Kidney capillary endothelial cell (primary cell): ENCODE measurements at regions not wholly inside any gene's neighbourhood (a gene's known extent, or its start where the extent isn't known, plus 50 kb on each side); places are given as distances from the start of the nearest gene placed in this dataset.

Experiments used
- DNase-seq: peaks from one replicate; pipeline ENCODE4 v3.0.0-alpha.2; 2018; ENCODE audit warnings: low spot score

DNA sequence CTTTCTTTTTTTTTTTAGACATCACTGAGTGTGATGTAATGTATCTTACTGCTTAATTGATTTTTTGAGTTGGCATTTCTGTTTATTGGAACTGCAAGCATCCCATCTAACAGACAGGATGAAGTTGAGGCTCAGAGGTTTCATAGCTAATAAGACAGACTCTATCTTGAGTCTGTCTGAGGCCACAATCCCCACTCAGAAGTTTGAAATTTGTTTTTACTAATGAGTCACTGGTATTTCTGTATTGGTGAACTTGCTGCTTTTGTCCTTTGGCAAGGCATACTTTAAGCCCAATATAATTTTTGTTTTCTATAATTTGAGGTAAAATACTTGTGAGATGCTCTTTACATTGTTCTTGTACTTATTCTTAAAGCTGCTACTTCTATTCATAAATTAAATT, 491.2 kb downstream of the PSAT1 start:
- no peak for DNase-seq

DNA sequence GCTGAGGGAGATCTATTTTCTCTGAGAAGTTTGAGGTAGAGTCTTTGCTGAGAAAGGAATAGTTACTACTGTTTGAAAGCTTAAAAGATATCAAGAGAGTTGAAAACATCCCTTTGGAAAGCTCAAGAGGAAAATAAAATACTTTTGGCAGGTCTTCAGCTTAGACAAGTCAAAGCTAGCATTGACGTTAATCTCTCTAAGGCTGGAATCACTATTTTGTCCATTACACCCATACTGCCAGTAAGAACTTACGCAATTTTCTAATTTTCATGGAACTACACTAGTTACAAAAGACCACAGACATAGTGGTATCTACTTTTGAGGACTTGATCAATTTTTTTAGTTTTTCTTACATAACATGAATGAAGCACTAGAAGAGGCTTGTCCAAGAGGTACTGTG, 494.9 kb downstream of the PSAT1 start:
- no peak for DNase-seq

DNA sequence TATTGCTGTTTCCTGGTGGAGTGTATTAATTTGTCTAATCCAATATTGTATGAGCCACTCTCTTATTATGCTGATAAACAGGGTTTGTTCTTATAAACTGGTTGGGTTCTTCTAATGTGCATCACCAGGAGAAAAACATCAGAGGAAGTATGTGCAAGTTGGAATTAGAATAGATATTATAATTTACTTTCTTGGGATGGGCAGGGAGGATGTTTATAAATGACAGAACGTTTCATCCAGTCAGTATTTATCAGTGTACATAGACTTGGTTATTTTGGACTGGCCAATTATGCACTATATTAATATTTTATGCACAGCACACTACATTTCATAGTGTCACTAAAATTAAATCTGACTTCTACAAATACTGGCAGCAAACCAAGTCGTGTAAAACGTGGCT, 495.8 kb downstream of the PSAT1 start:
- no peak for DNase-seq

DNA sequence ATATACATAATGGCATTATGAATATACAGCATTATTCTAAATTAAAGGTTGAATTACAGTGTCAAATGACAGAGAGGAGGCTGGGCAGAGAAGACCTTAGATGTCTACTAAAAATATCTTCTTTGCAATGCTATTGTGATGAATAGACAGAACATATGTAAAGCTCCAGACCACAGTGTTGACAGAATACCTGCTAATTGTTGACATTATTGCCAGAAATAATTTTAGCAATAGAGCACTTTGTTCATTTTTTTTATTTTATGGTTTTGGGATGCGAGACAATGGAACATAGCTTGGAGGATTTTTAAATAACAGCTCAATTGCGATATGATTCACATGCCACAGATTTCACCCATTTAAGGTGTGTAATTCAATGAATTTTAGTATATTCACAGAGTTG, 508.8 kb downstream of the PSAT1 start:
- DNase-seq, result no peak

DNA sequence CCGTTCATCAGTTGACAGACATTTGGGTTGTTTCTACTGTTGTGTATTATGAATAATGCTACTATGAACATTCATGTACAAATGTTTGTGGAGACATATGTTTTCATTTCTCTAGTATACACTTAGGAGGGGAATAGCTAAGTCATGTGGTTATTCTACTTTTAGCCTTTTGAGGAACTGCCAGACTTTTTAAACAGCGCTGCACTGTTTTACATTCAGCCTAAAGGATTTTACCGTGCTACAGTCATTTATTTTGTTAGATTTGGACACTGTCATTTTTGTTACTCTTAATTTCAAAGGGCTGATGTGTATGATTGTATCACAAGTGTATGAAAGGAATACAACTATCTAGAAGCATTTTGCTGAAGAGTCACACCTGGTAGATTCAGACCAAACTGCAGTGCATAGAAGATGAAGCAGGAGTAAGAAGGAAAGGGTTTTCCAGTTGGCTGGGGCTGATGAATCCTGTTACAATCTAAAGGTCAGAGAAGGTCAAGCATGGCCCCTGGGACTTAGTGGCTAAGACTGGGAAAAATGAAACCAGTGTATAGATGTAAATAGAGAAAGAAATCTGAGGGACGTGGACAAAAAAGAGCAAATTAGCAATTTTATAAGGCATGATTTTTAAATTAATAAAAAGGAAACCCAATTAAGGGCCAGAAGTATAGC, 509.7 kb downstream of the PSAT1 start:
- DNase-seq, result no peak

DNA sequence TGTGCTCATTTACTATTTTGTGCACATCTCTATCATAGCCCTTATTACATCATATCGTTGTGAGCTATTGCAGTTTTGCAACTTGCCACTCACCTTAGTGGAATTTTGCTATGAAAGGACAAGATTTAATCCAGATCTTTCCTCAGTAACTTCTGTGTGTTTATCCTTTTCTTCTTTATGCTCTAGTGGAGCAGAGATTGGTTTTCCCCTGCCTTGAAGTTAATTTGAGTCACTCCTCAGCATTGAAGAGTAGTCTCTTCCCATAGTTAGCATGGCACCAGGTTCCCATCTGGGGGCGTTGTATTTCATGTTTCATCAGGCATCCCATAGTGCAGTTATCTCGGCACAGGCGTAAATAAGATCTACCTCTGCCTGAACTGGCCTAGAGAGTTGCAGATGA, 510.4 kb downstream of the PSAT1 start:
- no peak for DNase-seq

DNA sequence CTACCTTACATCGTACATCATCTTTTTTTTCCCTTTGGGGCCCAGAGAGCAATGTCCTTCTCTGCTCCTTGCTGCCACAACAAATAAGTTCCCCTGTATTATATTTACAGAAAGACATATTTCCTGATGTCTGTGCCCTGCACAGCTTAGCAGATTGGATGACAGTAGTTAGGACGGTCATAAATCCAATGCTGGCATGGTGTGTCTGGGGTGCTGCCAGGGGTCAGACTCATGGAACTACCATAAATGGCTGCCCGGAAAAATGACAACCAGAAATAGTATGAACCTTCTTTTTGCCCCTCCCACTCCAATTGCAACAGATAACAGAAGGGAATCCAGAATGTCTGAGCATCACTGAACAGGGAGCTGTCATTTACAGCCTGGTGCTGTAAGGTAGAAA, 511.1 kb downstream of the PSAT1 start:
- no peak for DNase-seq

DNA sequence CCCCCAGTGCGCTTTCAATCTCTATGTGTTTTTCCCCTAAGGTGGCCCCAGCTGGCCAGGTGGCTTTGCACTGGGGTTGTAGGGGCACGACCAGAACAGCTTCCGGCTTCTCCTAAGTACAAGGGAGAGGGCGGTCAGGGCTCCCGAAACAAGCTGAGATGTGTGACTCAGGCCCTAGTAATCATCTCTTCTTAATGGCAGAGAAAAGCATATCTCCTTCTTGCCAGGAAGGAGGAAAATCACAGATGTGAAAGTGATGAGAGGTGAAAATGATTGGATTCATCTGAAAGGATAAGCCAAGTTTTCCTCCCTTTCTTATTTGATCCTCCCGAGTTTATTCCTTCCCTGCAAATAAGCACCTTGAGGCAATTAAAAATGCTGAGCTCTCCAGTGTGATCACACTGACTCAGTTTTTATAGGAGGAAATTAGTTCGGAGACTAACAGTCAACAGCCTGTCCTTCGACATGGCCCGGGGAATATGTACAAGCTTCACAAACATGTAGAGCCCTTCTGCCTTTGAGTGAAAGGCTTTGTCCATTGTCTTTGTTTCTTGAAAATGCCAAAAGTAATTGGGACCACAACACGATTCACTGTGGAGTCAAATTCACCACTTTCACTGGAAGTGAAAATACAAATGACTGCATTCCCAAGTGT, 514.8 kb downstream of the PSAT1 start:
- DNase-seq, result no peak

DNA sequence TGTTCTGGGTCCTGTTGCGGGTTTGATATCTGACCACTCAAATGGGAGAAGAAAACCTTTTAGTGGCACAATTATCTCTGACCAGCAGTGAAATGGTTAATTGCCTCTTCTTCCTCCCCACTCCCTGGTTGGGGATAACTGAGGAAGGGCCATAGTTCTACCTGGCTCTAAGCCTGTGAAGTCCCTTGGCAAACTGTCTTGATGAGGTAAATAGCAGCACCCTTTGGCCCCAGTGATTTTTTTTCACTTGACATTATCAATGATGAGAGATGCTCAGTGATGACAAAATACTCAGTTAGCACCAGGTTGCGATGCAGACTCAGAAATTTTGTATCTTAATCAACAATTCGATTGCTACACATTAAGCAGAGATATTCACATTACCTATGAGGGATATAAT, 515.7 kb downstream of the PSAT1 start:
- DNase-seq, result no peak

DNA sequence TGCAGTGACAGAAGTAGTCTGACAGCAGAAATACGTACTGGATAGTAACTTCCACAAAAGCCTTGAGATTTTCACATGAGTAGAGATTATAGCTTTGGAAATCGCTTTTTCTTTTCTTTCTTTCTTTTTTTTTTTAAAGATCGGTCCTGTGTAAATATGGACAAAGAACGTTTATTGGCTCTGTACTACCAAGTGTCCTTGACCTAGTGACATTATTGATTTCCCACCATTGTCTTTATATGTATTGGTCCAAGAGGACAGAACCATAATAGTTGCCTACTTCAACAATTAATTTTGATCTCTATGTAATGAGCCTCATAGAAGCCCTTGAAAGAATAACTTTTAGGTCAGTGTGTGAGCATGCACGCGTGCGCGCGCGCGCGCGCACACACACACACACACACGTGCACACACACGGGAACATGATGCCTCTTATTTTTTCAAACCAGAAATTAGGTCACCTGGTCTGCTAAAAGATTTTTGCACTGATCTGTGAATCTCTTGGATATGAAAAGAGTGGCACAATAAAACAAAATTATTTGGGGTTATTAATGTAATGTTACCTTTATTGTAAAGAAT, 516.8 kb downstream of the PSAT1 start:
- no peak for DNase-seq

DNA sequence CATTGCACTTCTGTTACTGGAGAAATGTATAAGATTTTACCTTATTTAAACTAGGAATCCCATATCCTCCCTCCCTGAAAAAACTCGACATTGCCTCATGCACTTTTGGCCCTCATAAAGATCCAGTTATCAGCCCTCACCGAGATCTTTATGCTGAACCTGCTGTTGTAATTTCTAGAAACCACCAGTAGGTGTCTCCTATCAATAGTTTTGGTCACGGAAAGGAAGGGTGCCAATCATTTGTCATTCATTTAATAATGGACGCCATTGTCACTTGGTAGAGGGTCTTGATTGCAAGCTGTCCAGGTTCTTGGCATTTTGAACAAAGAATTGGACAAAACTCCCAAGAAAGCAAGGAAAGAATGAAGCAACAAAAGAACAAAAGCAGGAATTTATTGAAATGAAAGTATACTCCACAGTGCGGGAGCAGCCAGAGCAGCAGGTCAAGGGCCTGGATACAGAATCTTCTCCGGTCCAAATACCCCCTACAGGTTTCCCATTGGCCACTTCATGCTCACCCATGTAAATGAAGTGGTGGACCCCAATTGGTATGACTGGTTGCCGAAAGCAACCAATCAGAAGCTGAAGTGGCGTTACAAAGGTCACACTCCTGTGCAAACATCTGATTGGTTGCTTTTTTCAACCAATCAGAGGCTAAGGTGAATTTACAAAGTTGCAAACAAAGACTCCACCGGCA, 524.3 kb downstream of the PSAT1 start:
- peak; percentile 45 for DNase-seq

DNA sequence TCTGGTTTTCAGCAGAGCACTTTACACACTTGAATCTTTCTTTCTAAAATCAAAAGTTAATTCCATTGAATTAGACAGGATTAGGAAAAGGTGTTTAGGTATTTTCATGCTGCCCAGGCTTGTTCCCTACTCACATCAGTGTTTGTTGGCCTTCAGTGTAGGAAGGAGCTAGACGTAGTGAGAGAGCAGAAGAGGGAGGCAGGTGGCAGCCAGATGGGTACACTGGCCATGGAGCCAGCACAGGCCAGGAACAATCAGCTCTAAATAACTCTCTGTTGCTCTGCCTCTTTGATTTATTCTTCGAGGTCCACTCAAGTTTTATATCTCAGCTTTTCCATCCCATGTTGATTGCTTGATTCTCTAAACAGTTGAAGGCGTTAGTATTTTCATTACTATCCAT, 529.6 kb downstream of the PSAT1 start:
- no peak for DNase-seq

DNA sequence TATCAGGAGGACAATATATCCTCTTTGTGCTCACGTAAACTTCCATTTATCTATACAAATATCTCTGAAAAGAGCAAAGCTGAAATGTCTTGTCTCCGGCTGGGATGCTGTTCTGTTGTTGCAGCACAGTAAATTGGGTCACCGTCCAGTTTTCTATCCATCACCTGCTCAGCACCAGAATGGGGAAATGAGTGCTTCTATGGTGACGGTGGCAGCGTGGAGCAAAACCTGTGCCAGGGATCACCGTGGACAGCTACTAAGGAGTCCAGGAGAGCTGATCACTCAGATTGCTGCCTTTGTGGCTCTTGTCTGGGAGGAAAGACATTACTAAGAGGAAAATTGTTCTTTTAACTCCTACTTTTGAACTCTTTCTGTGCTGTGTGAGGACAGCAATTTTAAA, 531.6 kb downstream of the PSAT1 start:
- DNase-seq, result no peak

DNA sequence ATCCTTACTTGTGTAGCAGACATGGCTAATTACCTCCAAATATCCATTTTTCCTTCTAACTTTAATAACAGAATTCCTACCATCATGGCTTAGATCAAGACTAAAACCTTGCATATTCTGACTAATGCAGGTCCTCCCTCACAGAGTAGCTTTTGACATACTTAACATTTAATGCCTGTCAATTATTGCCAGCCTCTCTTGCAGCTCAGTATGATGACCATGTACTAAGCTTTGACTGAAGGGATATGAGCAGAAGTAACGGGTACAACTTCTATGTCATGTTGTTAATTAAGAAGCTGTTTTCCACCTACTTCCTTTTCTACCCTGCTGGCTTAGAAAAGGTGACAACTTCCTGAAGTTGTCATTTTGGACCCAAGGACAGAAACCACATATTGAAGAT, 533.4 kb downstream of the PSAT1 start:
- no peak for DNase-seq

DNA sequence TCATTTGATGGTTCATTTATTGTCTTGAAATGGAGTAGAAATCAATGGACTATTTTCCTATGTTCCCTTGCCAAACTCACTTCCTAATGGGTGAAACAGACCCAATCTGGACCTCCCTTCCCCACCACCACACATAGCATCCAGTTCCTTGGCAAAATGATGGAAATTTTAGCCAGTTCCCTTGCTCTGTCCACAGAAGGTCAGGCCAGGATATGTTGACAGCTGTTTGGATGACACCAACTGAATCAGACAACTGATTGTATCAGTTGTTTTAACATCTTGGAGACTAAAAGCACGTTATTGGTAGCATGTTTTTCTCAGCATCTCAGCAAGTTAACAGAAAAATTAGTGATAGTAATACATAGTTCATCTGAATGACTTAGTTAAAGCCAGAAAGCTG, 534.8 kb downstream of the PSAT1 start:
- no peak for DNase-seq

DNA sequence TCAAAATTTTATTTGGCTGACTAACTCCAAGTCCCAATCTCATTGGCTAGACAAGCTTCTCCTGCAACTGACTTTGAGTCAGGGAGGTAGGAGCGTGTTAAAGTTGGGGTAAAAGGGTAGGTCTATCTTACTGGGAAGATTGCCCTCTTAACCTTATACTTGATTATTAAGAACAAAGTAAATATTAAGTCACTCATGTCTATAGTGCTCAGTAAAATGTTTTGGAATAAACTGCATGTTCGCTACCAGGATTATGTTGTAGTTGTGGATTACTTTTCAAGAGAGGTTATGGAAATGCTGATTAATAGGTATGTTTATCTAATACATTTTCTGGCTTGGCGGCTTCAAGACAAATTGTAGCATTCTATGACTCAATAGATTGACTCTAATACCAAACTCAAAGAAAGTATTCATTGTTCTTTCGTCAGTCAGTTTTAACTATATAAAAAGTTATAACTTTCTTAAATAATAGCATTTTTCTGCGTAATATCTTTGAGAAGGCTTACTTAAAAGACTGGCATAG, 539.1 kb downstream of the PSAT1 start:
- DNase-seq, result no peak

DNA sequence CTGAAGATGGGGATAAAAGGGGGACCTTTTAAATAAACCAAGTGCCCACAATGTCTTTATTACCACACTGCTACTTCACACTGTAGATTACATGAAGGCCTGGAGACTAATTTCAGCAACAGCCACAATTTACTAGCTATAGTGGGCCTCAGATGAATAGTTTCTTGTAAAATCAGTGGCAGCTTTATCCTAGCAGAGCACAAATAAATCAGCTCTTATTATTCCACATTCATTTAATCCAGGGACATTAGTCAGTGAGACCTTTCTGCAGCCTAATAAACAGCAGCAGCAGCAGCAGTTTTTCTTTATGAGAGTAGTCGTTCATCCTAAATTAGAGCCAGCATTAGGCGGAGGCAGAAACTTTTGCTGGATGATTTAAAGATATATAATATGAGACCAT, 542.3 kb downstream of the PSAT1 start:
- no peak for DNase-seq

DNA sequence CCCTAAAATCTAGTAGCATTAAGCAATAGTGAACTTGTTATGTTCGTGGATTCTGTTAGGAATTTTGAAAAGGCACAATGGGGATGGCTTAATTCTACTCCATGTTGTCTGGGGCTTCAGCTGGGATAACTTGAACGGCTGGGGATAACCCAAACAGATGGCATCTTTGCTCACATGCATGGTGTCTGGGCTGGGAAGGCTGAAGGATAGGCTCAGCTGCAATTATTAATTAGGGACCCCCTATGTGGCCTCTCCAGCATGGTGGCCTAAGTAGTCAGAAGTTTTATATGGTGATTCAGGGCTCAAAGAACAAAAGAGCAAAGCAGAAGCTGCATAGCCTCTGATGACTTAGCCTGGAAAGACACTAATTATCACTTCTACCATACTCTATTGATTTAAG, 551.1 kb downstream of the PSAT1 start:
- DNase-seq, result no peak

DNA sequence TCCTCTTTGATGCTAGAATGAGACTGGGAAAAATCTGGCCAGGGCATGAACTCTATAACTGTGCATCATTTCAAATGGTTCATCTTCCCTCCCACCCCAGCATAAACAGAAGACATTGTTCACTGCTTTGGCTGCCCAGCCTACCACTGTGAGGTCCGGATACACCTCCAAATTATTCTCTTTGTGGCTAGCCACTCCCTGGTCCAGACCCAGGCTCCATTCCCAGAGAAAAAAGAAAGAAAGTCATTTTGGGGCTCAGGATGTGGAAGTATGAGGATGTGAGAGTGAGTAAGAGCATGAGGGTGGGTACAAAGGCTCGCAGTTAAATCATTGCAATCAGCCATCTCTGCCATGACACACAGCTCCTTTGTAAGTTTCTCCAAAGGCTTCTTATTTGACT, 559.2 kb downstream of the PSAT1 start:
- DNase-seq, result no peak

DNA sequence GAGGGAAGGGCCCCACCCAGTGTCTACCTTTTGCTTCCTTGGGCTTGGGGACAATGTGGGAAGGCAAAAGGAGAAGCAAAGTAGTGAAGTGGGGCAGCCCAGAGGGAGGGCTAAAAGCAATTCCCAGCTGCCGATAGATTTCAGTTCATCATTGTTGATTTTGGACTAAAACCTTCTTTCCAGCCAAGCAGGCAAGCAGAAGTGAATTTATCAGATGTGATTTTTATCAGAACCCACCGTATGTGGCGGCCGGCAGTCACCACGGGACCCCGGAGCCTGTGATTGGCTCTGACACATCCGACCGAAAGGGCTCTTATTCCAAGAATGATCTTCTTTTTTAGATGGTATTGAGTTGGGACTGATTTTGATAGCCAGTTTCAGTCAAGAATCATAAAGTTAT, 559.9 kb downstream of the PSAT1 start:
- DNase-seq, result no peak

DNA sequence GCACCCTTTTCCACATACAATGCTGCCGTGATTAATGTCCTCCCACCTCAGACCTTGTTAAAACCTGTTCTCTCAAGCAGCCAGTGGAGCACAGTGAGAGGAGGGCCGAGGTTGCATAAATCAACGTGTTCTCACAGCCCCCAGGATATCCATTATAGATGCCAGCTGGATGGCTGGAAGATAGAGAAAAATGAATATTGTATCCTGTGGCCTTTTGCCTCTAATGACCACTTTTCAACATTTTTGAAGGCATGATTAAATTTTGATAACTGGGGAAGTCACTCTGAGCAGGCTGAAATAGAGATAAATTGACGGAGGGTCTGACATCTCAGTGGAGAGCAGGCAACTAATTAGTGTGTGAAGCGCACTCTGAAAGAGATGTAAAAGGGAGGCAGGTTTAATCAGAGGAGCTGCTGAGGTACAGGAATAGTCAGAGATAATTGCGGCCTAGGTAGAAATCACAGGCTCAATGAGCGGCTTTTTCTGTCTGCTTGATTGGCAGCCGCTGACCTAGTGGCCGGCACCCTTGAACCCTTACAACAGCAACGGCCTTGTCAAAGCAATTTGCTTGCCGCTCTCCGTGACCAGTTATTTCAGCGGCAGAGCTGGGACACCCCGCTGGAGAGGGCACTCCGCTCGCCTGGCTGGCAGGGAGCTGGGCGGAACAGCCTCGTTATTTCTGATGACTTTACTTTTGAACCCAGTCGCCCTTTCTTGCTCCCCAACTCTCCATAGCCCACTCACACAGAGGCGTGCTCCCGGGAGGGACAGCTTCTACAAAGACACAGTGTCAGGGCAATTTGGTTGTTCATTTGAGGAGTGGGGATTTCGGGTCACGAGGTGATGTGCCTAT, 560.7 kb downstream of the PSAT1 start:
- DNase-seq, result no peak

DNA sequence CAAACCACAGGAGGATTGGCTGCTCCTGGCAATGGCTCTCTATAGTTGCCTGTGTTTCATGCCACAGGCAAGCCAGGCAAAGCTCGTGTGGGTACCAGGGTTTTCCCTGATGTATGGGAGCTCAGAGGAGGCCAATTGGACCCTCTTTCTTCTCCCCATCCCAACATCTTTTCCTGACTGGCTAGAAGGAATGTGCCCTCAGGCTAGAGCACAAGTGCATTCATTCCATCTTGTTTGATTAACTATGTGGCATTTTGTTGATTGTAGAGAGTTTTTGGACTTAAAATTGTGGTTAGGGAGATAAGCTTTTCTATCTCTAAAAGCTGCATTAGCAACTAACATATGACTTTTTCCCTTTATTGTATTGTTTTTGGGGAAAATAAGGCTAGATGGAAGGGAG, 561.3 kb downstream of the PSAT1 start:
- no peak for DNase-seq
